Left lung (tissue), 4 donors: ENCODE measurements at regions not wholly inside any gene's neighbourhood (a gene's known extent, or its start where the extent isn't known, plus 50 kb on each side); places are given as distances from the start of the nearest gene placed in this dataset.
"Not testable (repeated sequence)": the region's sequence is repeated elsewhere in the genome, so short reads cannot be mapped to it uniquely, and the experiment has no call there.

Experiments used
- ATAC-seq: fragments of 200-7000 bp; cut with Tn5 transposase; one replicate; pipeline ENCODE4 v1.9.1; 2020; ENCODE audit warnings: moderate library complexity
- DNase-seq, 4 donors: peaks; one replicate each; pipeline ENCODE4 v3.0.0-alpha.2; 2013 to 2020
- H3K27ac ChIP-seq, 2 donors: fragments of 200-600 bp; sonication (generic) in 1 of 2; one replicate each; pipeline versions ENCODE4 v1.5.0 to v1.8.0; 2020 to 2021
- H3K27me3 ChIP-seq, 2 donors: fragments of 200-600 bp; sonication (generic) in 1 of 2; one replicate each; pipeline versions ENCODE4 v1.5.0 to v1.8.0; 2020 to 2021
- H3K36me3 ChIP-seq, 2 donors: fragments of 200-600 bp; sonication (generic) in 1 of 2; one replicate each; pipeline versions ENCODE4 v1.5.0 to v1.8.0; 2020 to 2021
- H3K4me1 ChIP-seq, 2 donors: fragments of 200-600 bp; one replicate each; pipeline ENCODE4 v1.8.0; 2021
- H3K4me3 ChIP-seq, 2 donors: fragments of 200-600 bp; sonication (generic) in 1 of 2; one replicate each; pipeline versions ENCODE4 v1.5.0 to v1.8.0; 2020 to 2021; ENCODE audit warnings: mild to moderate bottlenecking in 1 of 2
- H3K9me3 ChIP-seq, 2 donors: fragments of 200-600 bp; sonication (generic) in 1 of 2; one replicate each; pipeline versions ENCODE4 v1.5.0 to v1.8.0; 2020 to 2021
- CTCF ChIP-seq, 2 donors: fragments of 200-600 bp; sonication (generic) in 1 of 2; IDR thresholded peaks; one replicate each; pipeline versions ENCODE4 v1.5.0 to v1.8.0; 2021; ENCODE audit warnings: antibody characterized with exemption in 2 of 2
- intact Hi-C, 2 donors: fragments of 100-400 bp; cut with DNase I; formaldehyde crosslinking; loops; one replicate each; pipeline versions ENCODE4 v1.11.2 to v1.14.2; 2022
- donor health status: DM: no; HTN: yes; CAD: no.
- donor health status: DM: no; HTN: no; CAD: no.

DNA sequence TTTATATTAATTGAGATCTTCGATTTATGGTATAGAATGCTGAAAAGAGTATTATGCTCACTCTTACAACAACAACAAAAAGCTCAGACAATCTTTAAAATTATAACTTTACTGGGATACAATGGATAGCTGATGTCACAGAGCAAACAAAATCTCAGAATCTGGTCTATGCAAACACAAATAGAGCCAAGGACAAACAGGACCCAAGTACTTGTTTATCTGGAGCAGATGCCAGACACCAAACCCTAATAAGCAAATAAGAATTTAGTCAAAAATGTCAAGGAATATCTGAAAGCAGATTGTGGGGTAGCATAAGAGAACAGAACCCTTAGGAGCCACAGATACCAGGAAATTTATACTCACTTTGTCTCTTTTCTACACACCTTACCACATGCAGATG, 302.2 kb downstream of the CGGBP1 start:
- ATAC-seq (no peak), DNase-seq (no peak)
- H3K36me3 ChIP-seq = no peaks in the 10 kb centered on the region
- intact Hi-C loops = no loop called here
- no peak for TF ChIP-seq CTCF (IDR thresholded peaks at IDR 0.05)
- H3K27ac ChIP-seq = no peak overlapping the region
- H3K9me3 ChIP-seq = peaks cover 0 to 9% of the 10 kb centered on the region in 2 donors
- no peaks in the 10 kb centered on the region for H3K27me3 ChIP-seq
- H3K4me1 ChIP-seq = no peaks in the 10 kb centered on the region
- H3K4me3 ChIP-seq = no peak overlapping the region

- Histone ChIP-seq H3K4me3 (no peak overlapping the region), H3K27me3 (no peaks in the 10 kb centered on the region), H3K9me3 (peaks cover 0 to 8% of the 10 kb centered on the region in 2 donors), H3K4me1 (no peaks in the 10 kb centered on the region), H3K27ac (no peak overlapping the region), H3K36me3 (no peaks in the 10 kb centered on the region)
- no peak for DNase-seq
- intact Hi-C loops = no loop called here
- no peak for TF ChIP-seq CTCF (IDR thresholded peaks at IDR 0.05)
- no peak for ATAC-seq
These were observed 303.0 kb downstream of the CGGBP1 start for GRCh38 chr3:87755852-87756251.

- no peak overlapping the region for H3K27ac ChIP-seq
- no peak for DNase-seq
- H3K9me3 ChIP-seq = peaks cover 0 to 29% of the 10 kb centered on the region in 2 donors
- no peak for TF ChIP-seq CTCF (IDR thresholded peaks at IDR 0.05)
- no peaks in the 10 kb centered on the region for H3K36me3 ChIP-seq
- ATAC-seq = no peak
- no peak overlapping the region for H3K4me3 ChIP-seq
- intact Hi-C loops = no loop called here
- H3K27me3 ChIP-seq = no peaks in the 10 kb centered on the region
- H3K4me1 ChIP-seq = no peaks in the 10 kb centered on the region
These were observed 316.6 kb downstream of the CGGBP1 start for GRCh38 chr3:87742250-87742649.

- H3K27ac ChIP-seq, H3K27me3 ChIP-seq, ATAC-seq, intact Hi-C loops, H3K4me3 ChIP-seq, H3K36me3 ChIP-seq, DNase-seq, H3K4me1 ChIP-seq: not testable (repeated sequence)
- peaks cover 0 to 29% of the 10 kb centered on the region in 2 donors for H3K9me3 ChIP-seq
These were observed 317.9 kb downstream of the CGGBP1 start for GRCh38 chr3:87740894-87741293.

DNA sequence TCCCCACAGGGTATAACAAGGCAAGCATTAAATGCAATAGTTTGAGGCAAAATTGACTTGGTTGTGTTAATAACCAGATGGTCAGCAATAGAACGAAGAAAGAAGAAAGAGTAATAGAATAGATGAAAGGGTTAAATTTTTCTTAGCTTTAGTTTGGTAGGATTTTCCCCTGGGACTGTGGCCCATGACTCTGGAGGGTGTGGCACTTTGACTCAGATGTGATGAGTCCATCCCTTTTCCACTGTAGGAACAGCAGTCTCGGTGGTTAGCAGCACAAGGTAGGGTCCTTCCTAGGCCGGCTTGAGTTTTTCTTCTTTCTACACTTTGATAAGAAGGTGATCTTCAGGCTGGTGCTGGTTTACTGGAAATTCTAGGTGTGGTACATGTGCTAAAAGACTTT, 321.0 kb downstream of the CGGBP1 start:
- H3K4me1 ChIP-seq, ATAC-seq, H3K36me3 ChIP-seq, intact Hi-C loops, H3K4me3 ChIP-seq, DNase-seq, H3K27me3 ChIP-seq, H3K27ac ChIP-seq: not testable (repeated sequence)
- H3K9me3 ChIP-seq = peaks cover 0 to 24% of the 10 kb centered on the region in 2 donors

GRCh38 chr3:87733671-87734367, 325.0 kb downstream of the CGGBP1 start:
- DNase-seq (peak in 1 of 4 donors; percentile 30), ATAC-seq (peak; percentile 98)
- Histone ChIP-seq H3K27ac (no peak overlapping the region), H3K27me3 (no peaks in the 10 kb centered on the region), H3K4me1 (no peaks in the 10 kb centered on the region), H3K4me3 (no peak overlapping the region), H3K9me3 (no peaks in the 10 kb centered on the region), H3K36me3 (no peaks in the 10 kb centered on the region)
- no peak for TF ChIP-seq CTCF (IDR thresholded peaks at IDR 0.05)
- intact Hi-C loops = no loop called here
